ENCODE measurements at regions not wholly inside any gene's neighbourhood (a gene's known extent, or its start where the extent isn't known, plus 50 kb on each side); places are given as distances from the start of the nearest gene placed in this dataset.
"Not testable (repeated sequence)": the region's sequence is repeated elsewhere in the genome, so short reads cannot be mapped to it uniquely, and the experiment has no call there.

GRCh38 chr7:63106506-63107388 is 891.9 kb upstream of the ZNF722 start:
- no peak for DNase-seq (ENCODE audit: low spot score in 2 of 2)
- intact Hi-C loops (cut with DNase I; ENCODE audit: low total_unique reads) = no loop called here
- H3K4me3 ChIP-seq (ENCODE audit: low read depth, poor library complexity, severe bottlenecking) = no peak overlapping the region
- WGBS, 2 donors = 79 to 80% methylated on average over 11 of the region's 11 CpGs
- no peak for TF ChIP-seq CTCF (IDR thresholded peaks at IDR 0.05)
- TF ChIP-seq POLR2A (IDR thresholded peaks at IDR 0.05) = no peak

DNA sequence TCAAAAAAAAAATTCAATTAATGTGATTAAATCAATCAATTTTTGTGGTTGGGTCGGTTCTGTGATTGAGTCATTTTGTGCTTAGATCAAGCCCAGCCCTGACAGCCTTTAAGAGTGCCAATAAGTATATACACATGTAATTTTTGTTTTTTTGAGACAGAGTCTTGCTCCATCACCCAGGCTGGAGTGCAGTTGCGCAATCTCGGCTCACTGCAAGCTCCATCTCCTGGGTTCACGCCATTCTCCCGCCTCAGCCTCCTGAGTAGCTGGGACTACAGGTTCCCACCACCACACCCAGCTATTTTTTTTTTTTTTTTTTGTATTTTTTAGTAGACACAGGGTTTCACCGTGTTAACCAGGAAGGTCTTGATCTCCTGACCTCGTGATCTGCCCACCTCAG is 887.1 kb upstream of the ZNF722 start:
- H3K4me3 ChIP-seq (ENCODE audit: low read depth, poor library complexity, severe bottlenecking); DNase-seq (ENCODE audit: low spot score in 2 of 2); intact Hi-C loops (cut with DNase I; ENCODE audit: low total_unique reads): not testable (repeated sequence)
- WGBS, 2 donors = 74 to 76% methylated on average over 7 of the region's 7 CpGs

- intact Hi-C loops (cut with DNase I; ENCODE audit: low total_unique reads) = no loop called here
- WGBS, 2 donors = 87 to 88% methylated on average over 23 to 36 of the region's 36 CpGs
- H3K4me3 ChIP-seq (ENCODE audit: low read depth, poor library complexity, severe bottlenecking) = no peak overlapping the region
- no peak for DNase-seq (ENCODE audit: low spot score in 2 of 2)
- TF ChIP-seq CTCF (IDR thresholded peaks at IDR 0.05) (no peak), POLR2A (IDR thresholded peaks at IDR 0.05) (no peak)
Measured at GRCh38 chr7:63112764-63113712, 885.6 kb upstream of the ZNF722 start.

- no peak overlapping the region for H3K4me3 ChIP-seq (ENCODE audit: low read depth, poor library complexity, severe bottlenecking)
- intact Hi-C loops (cut with DNase I; ENCODE audit: low total_unique reads) = no loop called here
- peak in 1 of 2 donors; percentile 77 for DNase-seq (ENCODE audit: low spot score in 2 of 2)
- TF ChIP-seq CTCF (IDR thresholded peaks at IDR 0.05) (no peak), POLR2A (IDR thresholded peaks at IDR 0.05) (no peak)
- WGBS, 2 donors = 74 to 79% methylated on average over 33 of the region's 33 CpGs
Measured at GRCh38 chr7:63113713-63114285, 884.9 kb upstream of the ZNF722 start.

GRCh38 chr7:63114371-63114985 is 884.2 kb upstream of the ZNF722 start:
- no peak for TF ChIP-seq CTCF (IDR thresholded peaks at IDR 0.05)
- no peak for TF ChIP-seq POLR2A (IDR thresholded peaks at IDR 0.05)
- WGBS, 2 donors = 63 to 74% methylated on average over 21 to 36 of the region's 56 CpGs
- no peak overlapping the region for H3K4me3 ChIP-seq (ENCODE audit: low read depth, poor library complexity, severe bottlenecking)
- intact Hi-C loops (cut with DNase I; ENCODE audit: low total_unique reads) = no loop called here
- DNase-seq (ENCODE audit: low spot score in 2 of 2) = peak in 1 of 2 donors; percentile 83
